BE2C (cell line): ENCODE measurements at regions not wholly inside any gene's neighbourhood (a gene's known extent, or its start where the extent isn't known, plus 50 kb on each side); places are given as distances from the start of the nearest gene placed in this dataset.

ENCODE experiments used
- DNase-seq: peaks from one replicate; pipeline ENCODE4 v3.0.0-alpha.2; 2020
- H3K27me3 ChIP-seq: fragments of 250-450 bp; sonication (Bioruptor Pico); 2 replicates; pipeline ENCODE4 v1.5.1; 2020; ENCODE audit warnings: mild to moderate bottlenecking
- H3K36me3 ChIP-seq: fragments of 250-450 bp; sonication (Bioruptor Pico); 2 replicates; pipeline ENCODE4 v1.5.1; 2020; ENCODE audit warnings: mild to moderate bottlenecking
- H3K4me1 ChIP-seq: fragments of 250-450 bp; sonication (Bioruptor Pico); 2 replicates; pipeline ENCODE4 v1.5.1; 2020
- H3K4me3 ChIP-seq: 2 replicates; pipeline ENCODE4 v1.5.1; 2011; ENCODE audit warnings: low read depth, low read length
- H3K9me3 ChIP-seq: fragments of 250-450 bp; sonication (Bioruptor Pico); 2 replicates; pipeline ENCODE4 v1.5.1; 2020
- CTCF ChIP-seq: IDR thresholded peaks from 2 replicates; pipeline ENCODE4 v1.5.1; 2012; ENCODE audit warnings: mild to moderate bottlenecking, low read depth, low read length

- no peak for TF ChIP-seq CTCF
- Histone ChIP-seq H3K36me3 (no peaks in the 10 kb centered on the region), H3K9me3 (no peaks in the 10 kb centered on the region), H3K4me3 (no peak overlapping the region), H3K27me3 (no peaks in the 10 kb centered on the region), H3K4me1 (no peaks in the 10 kb centered on the region)
- DNase-seq, result no peak
Measured at GRCh38 chr5:62044989-62045388, 261.0 kb upstream of the KIF2A start.

DNA sequence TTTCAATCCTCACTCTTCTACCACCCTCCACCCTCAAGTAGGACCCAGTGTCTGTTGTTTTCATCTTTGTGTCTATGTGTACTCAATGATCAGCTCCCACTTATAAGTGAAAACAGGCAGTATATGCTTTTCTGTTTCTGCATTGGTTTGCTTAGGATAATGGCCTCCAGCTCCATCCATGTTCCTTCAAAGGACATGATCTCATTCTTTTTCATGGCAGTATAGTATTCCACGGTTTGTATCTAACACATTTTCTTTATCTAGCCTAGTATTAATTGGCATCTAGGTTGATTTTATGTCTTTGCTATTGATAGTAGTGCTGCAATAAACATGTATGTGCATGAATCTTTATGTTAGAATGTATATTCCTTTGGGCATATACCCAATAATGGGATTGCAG is 259.8 kb upstream of the KIF2A start:
- Histone ChIP-seq H3K9me3 (no peaks in the 10 kb centered on the region), H3K4me1 (no peaks in the 10 kb centered on the region), H3K27me3 (no peaks in the 10 kb centered on the region), H3K4me3 (no peak overlapping the region), H3K36me3 (no peaks in the 10 kb centered on the region)
- no peak for TF ChIP-seq CTCF
- no peak for DNase-seq

GRCh38 chr5:62051747-62052146 is 254.3 kb upstream of the KIF2A start:
- Histone ChIP-seq H3K4me3 (no peak overlapping the region), H3K9me3 (no peaks in the 10 kb centered on the region), H3K36me3 (no peaks in the 10 kb centered on the region), H3K4me1 (no peaks in the 10 kb centered on the region), H3K27me3 (no peaks in the 10 kb centered on the region)
- no peak for DNase-seq
- TF ChIP-seq CTCF, result no peak

DNA sequence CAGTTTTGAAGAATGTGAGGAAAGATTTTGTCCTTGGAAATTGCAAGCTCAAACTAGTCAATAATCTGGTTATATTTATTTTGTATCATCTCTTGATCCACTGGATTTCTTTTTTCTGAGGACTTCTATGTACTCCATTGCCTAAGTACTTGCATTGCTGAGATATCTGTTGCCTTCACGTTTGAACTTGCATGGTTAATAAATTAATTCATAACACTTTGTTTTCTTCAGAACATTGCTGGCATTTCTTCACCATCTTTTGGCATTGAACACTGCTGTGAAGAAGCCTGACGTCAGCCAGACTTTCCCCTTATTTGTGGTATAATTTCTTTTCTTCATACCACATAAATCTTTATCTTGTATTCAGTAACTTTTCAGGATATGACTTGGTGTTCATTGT is 246.0 kb upstream of the KIF2A start:
- H3K27me3 ChIP-seq, result no peaks in the 10 kb centered on the region; the same call in 1 of the 2 replicates
- H3K36me3 ChIP-seq, result no peaks in the 10 kb centered on the region
- TF ChIP-seq CTCF, result no peak
- H3K9me3 ChIP-seq, result no peaks in the 10 kb centered on the region
- H3K4me1 ChIP-seq, result no peaks in the 10 kb centered on the region
- no peak for DNase-seq
- H3K4me3 ChIP-seq, result no peak overlapping the region

DNA sequence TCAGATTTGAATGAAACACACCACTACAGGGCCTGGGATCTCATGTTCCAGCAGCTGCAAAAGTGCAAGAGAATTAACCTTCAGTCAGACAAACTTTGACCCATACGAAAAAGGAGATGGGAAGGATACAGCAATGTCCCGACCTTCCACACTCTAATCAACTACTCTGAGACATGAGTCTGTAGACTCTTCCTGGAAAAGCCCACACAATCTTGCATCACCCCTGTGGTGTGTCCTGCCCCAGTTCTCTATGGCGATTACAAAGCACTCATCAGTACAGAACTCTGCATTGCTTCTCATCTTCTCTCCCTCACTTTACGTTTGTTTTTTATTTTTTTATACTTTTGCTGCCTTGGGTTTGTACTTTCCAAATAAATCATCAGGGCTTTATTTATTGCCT is 241.0 kb upstream of the KIF2A start:
- no peaks in the 10 kb centered on the region for H3K36me3 ChIP-seq
- no peak for DNase-seq
- TF ChIP-seq CTCF, result no peak
- H3K27me3 ChIP-seq, result no peaks in the 10 kb centered on the region; the same call in 1 of the 2 replicates
- no peak overlapping the region for H3K4me3 ChIP-seq
- H3K9me3 ChIP-seq, result no peaks in the 10 kb centered on the region
- H3K4me1 ChIP-seq, result no peaks in the 10 kb centered on the region

DNA sequence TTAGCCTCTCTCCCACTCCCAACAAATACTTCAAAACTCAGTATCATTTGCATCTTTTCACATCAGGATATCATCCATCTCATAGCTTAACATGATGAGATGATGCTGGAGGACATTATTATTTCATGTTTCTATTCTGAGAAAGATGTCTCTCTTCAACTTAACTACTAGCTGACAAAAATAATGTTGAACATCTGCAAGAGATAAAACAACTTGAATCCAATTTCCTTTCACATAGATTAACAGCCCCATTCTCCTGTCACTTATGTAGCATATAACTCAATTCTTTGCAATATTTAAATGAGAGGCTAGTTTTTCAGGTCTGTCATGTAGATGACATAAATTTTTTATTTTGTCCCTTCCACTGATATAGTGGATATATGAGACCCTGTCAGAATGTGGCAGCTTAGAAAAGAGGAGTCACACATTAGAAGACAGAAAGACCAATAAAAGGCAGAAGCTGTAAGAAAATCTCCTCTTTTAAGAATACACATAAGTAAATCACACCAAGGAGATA is 239.2 kb upstream of the KIF2A start:
- no peaks in the 10 kb centered on the region; the same call in 1 of the 2 replicates for H3K27me3 ChIP-seq
- TF ChIP-seq CTCF, result no peak

More for the DNA sequence above, 239.2 kb upstream of the KIF2A start:
- DNase-seq, result no peak
- Histone ChIP-seq H3K36me3 (no peaks in the 10 kb centered on the region), H3K4me3 (no peak overlapping the region), H3K4me1 (no peaks in the 10 kb centered on the region), H3K9me3 (no peaks in the 10 kb centered on the region)
